Ascending aorta (tissue), 2 donors: ENCODE measurements at regions not wholly inside any gene's neighbourhood (a gene's known extent, or its start where the extent isn't known, plus 50 kb on each side); places are given as distances from the start of the nearest gene placed in this dataset.

ENCODE experiments used
- DNase-seq, 2 donors: peaks; one replicate each; pipeline ENCODE4 v3.0.0-alpha.2; 2019; ENCODE audit warnings: low spot score in 2 of 2
- H3K27ac ChIP-seq, 2 donors: fragments of 200-600 bp; sonication (generic); one replicate each; pipeline ENCODE4 v1.5.1; 2016 to 2017; ENCODE audit warnings: mild to moderate bottlenecking in 1 of 2
- H3K27me3 ChIP-seq: fragments of 200-600 bp; sonication (generic); one replicate; pipeline ENCODE4 v1.5.1; 2017
- H3K36me3 ChIP-seq, 2 donors: fragments of 200-600 bp; sonication (generic); one replicate each; pipeline ENCODE4 v1.5.1; 2016
- H3K4me1 ChIP-seq, 2 donors: fragments of 200-600 bp; sonication (generic); one replicate each; pipeline ENCODE4 v1.5.1; 2016 to 2017; ENCODE audit warnings: mild to moderate bottlenecking in 1 of 2
- H3K4me3 ChIP-seq, 2 donors: fragments of 200-600 bp; sonication (generic); one replicate each; pipeline ENCODE4 v1.5.1; 2016 to 2017; ENCODE audit warnings: mild to moderate bottlenecking in 1 of 2
- H3K9me3 ChIP-seq, 2 donors: fragments of 200-600 bp; sonication (generic); one replicate each; pipeline ENCODE4 v1.5.1; 2016
- intact Hi-C: fragments of 100-400 bp; cut with DNase I; formaldehyde crosslinking; loops from one replicate; pipeline ENCODE4 v1.15.1; 2023
- TF ChIP-seq, protein P1 (sequence below), 3 experiments: fragments of 200-600 bp in 2 of 3; fragments of 450-650 bp in 1 of 3; sonication (generic) in 2 of 3; IDR thresholded peaks; one replicate each; pipeline ENCODE4 v1.5.1; 2016 to 2019; ENCODE audit warnings: antibody characterized with exemption in 3 of 3, mild to moderate bottlenecking in 1 of 3, moderate library complexity in 1 of 3

DNA sequence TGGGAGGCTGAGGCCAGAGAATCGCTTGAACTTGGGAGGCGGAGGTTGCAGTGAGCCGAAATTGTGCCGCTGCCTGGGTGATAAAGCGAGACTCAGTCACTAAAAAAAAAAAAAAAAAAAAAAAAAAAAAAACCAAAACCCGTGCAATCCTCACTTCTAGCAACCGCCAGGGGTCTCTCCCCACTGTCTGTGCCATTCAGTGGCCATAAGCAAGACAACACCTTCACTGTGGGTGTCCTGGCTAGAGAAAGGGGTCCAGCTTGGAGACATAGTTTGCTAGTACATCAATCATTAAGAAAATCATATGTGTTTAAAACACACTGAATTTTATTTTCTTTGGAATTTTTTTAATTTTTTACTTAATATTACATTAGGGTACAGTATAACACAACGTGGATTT lies 68.2 kb downstream of the RASL11A start:
- H3K27ac ChIP-seq = no peak overlapping the region
- no peaks in the 10 kb centered on the region for H3K27me3 ChIP-seq
- no peak overlapping the region for H3K4me3 ChIP-seq
- no peaks in the 10 kb centered on the region for H3K36me3 ChIP-seq
- DNase-seq = no peak
- TF ChIP-seq, protein P1, sequence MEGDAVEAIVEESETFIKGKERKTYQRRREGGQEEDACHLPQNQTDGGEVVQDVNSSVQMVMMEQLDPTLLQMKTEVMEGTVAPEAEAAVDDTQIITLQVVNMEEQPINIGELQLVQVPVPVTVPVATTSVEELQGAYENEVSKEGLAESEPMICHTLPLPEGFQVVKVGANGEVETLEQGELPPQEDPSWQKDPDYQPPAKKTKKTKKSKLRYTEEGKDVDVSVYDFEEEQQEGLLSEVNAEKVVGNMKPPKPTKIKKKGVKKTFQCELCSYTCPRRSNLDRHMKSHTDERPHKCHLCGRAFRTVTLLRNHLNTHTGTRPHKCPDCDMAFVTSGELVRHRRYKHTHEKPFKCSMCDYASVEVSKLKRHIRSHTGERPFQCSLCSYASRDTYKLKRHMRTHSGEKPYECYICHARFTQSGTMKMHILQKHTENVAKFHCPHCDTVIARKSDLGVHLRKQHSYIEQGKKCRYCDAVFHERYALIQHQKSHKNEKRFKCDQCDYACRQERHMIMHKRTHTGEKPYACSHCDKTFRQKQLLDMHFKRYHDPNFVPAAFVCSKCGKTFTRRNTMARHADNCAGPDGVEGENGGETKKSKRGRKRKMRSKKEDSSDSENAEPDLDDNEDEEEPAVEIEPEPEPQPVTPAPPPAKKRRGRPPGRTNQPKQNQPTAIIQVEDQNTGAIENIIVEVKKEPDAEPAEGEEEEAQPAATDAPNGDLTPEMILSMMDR (IDR thresholded peaks at IDR 0.05) = no peak
- H3K9me3 ChIP-seq = no peaks in the 10 kb centered on the region
- no peaks in the 10 kb centered on the region for H3K4me1 ChIP-seq
- intact Hi-C loops = no loop called here

DNA sequence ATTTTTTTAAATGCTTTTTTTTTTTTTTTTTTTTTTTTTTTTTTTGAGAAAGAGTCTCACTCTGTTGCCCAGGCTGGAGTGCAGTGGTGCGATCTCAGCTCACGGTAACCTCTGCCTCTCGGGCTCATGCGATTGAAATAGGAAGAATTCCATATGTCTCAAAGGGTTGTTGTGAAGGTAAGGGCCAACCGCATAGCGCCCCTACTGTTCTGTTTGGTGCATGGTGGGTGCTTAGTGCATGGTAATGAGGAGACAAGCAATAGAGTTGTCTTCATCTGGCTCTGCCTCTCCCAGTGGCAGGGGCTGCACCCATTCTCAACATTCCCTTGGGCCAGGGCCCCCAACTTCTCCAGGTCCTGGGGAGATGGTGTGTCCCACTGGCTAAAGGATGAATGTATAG lies 68.7 kb downstream of the RASL11A start:
- no peaks in the 10 kb centered on the region for H3K9me3 ChIP-seq
- H3K36me3 ChIP-seq = no peaks in the 10 kb centered on the region
- H3K4me3 ChIP-seq = no peak overlapping the region
- no peak overlapping the region for H3K27ac ChIP-seq
- no peaks in the 10 kb centered on the region for H3K27me3 ChIP-seq
- H3K4me1 ChIP-seq = no peaks in the 10 kb centered on the region
- DNase-seq = no peak
- TF ChIP-seq, protein P1 (IDR thresholded peaks at IDR 0.05) = peak in 2 of 3 experiments; percentile 10 to 35
- intact Hi-C loops = no loop called here

DNA sequence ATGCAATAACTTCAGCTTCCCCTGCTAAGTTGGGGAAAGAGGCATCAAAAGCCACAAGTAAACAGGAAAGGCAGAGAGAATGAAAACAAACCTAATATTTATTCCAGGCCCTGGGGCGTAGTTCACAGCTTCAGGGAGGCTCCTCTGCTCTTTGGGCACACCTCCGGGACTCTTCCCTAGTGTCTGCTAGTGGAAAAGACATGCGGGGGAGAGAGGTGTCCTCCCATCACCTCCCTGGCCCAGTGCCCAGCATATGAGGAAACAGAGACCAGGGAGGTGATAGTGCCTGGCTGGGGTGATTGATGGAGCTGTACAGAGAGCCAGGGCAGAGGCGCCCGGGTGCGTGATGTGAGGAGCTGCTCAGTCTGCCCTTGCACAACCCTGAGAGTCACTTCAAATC lies 71.0 kb downstream of the RASL11A start:
- Histone ChIP-seq H3K36me3 (no peaks in the 10 kb centered on the region), H3K27ac (no peak overlapping the region), H3K9me3 (no peaks in the 10 kb centered on the region), H3K27me3 (no peaks in the 10 kb centered on the region), H3K4me3 (no peak overlapping the region), H3K4me1 (no peaks in the 10 kb centered on the region)
- DNase-seq = no peak
- TF ChIP-seq, protein P1 (IDR thresholded peaks at IDR 0.05) = no peak
- intact Hi-C loops = no loop called here

DNA sequence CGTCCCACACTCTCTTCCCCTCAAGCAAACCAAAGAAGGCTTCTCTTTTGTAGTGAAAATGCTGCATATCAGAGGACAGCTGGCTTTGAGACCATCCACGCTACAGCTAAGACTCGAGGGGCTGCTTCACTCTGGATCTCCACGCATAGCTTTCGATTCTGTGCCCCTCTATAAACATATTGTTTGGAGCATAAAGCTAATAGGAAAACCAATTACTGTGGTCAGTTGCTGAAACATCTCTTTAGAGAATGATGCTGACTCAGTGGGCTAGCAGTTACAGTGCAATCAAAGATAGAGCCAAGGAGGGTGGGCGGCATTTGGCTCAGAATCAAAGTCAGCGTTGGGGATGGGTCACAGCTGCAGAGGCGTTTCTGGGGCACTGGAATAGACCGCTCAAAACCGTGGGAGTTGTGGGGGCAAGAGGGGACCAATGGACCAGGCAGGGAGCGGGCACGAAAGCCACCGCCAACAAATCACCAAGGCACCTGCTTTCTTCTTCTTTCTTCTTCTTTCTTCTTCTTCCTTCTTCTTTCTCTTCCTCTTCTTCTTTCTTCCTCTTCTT lies 76.7 kb downstream of the RASL11A start:
- TF ChIP-seq, protein P1 (IDR thresholded peaks at IDR 0.05) = no peak
- intact Hi-C loops = no loop called here
- H3K27ac ChIP-seq = no peak overlapping the region
- H3K4me3 ChIP-seq = no peak overlapping the region
- DNase-seq = no peak
- no peaks in the 10 kb centered on the region for H3K27me3 ChIP-seq
- no peaks in the 10 kb centered on the region for H3K4me1 ChIP-seq
- H3K9me3 ChIP-seq = no peaks in the 10 kb centered on the region
- H3K36me3 ChIP-seq = no peaks in the 10 kb centered on the region

DNA sequence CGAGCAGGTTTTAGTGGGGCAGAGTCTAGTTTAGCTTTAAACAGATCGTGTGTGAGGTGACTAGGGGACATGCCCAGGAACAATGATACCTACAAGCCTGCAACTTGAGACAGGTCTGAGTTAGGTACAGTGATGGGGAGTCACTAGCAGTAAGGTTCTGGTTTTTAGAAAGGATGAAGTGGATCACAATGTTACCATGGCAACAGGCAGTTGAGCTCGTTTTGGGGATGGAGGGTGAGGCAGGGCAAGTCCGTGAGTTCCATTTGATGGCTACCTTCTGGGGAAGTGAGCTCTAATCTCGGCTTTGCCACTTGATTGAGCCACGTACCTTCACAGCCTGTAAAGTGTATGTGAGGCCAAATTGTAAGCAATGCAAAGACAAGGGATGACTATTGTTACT lies 76.0 kb upstream of the GTF3A start:
- no peaks in the 10 kb centered on the region for H3K27me3 ChIP-seq

More for the DNA sequence above, 76.0 kb upstream of the GTF3A start:
- no peak for DNase-seq
- no peak overlapping the region for H3K27ac ChIP-seq
- TF ChIP-seq, protein P1 (IDR thresholded peaks at IDR 0.05) = no peak
- H3K36me3 ChIP-seq = no peaks in the 10 kb centered on the region
- no peak overlapping the region for H3K4me3 ChIP-seq
- H3K4me1 ChIP-seq = no peaks in the 10 kb centered on the region
- no peaks in the 10 kb centered on the region for H3K9me3 ChIP-seq
- intact Hi-C loops = no loop called here
